ENCODE measurements at regions not wholly inside any gene's neighbourhood (a gene's known extent, or its start where the extent isn't known, plus 50 kb on each side); places are given as distances from the start of the nearest gene placed in this dataset.
"Not testable (repeated sequence)": the region's sequence is repeated elsewhere in the genome, so short reads cannot be mapped to it uniquely, and the experiment has no call there.

DNA sequence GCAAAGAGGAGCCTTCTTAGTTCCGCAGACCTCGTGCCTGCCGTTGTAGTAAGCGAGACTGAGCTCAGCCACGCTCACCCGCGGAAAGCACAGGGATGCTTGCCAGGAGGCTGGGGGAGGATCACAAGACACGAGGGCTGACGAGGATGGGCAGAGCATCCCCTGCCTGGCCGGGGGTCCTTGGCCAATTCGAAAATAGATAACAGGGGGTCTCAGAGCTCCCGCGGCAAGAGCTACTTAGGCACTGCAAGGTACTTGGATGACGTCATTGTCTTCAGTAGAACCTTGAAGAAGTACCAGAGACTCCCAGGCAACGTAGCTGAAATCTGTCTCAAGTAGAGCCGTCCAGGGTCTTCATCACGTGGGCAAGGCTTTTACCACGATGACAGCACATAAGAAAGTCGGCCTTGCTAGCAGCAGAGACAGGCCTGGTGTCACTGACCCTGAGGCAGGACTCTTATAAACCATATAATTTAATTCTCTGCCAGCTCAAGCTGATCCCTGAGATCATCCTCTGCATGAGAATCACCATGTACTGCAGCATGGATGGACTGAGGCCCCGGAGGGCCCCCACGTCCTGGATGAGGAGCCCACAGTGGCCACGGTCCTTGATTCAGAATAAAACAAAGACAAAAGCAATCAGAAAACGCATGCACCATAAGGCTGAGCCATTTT lies 81.9 kb downstream of the TMEM18 start:
- no peak for DNase-seq (ENCODE audit: low read depth in 2 of 2)

DNA sequence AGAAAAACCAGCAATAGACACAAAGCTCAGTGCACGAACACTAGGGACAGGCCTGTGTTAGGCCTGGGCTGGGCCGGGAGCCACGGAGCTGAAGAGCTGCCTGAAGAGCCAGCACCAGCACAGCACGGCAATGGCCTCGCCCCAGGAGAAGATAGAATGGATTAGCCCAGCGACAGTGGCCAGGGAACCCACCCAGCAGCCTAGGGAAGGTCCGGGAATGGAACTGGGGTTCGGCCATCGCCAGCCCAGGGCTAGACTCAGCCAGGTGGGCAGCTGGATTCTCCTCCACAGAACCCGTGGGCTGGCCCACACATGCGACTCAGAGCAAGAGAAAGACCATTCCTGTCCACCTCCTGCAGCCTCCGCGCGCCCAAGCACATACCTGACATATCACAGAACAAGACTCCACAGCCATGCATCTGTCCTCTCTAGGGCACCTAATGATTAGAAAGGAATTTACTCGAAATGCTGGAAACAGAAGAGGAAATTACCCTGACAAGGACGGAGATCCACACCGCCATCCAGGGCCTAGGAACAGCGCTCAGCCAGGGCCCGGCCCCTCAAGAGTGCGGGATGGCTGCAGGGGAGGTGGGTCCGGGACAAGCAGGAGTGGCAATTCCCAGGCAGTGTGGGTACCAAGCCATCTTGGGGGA lies 82.8 kb downstream of the TMEM18 start:
- DNase-seq (ENCODE audit: low read depth in 2 of 2), result no peak

DNA sequence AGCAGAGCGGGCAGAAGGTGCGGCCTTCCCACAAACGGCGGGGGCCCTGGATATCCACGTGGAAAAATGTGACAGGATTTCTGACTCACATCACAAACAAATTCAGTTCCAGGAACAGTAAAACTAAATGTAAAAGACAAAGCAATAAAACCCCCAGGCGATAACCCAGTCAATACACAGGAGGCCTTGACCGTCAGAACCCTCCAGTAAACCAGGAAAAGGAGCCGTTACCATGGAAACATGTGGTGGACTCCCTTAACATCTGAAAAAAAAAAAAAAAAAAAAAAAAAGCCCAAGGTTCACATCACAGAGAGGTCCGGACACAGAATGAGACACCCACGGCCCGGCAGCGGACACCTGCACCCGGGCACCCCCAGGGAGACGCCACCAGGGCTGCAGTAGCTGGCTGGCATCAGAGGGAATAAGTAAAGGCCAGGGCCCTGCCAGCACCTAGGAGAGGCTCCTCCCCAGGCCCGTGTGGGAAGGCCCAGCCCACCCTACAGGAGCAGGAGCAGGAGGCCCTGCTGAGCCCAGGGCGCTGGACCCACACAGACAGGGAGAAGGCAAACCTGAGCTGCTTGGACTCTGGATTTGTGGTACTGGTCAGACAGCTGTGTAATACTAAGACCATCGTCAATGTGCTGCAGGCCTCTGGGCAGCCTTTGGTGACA lies 83.7 kb downstream of the TMEM18 start:
- DNase-seq (ENCODE audit: low read depth in 2 of 2), result no peak

DNA sequence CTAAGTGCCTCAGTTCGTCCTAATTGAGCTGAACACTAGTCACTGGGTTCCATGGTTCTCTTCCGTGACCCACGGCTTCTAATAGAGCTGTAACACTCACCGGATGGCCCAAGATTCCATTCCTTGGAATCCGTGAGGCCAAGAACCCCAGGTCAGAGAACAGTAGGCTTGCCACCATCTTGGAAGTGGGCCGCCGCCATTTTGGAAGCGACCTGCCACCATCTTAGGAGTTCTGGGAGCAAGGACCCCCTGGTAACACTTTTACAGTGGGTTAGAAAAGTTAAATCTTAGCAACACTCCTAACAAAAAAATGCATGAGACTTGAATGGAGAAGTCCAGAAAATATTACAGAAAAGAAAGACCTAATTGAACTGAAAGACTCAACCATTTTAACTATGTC lies 84.5 kb downstream of the TMEM18 start:
- DNase-seq (ENCODE audit: low read depth in 2 of 2), result no peak

DNA sequence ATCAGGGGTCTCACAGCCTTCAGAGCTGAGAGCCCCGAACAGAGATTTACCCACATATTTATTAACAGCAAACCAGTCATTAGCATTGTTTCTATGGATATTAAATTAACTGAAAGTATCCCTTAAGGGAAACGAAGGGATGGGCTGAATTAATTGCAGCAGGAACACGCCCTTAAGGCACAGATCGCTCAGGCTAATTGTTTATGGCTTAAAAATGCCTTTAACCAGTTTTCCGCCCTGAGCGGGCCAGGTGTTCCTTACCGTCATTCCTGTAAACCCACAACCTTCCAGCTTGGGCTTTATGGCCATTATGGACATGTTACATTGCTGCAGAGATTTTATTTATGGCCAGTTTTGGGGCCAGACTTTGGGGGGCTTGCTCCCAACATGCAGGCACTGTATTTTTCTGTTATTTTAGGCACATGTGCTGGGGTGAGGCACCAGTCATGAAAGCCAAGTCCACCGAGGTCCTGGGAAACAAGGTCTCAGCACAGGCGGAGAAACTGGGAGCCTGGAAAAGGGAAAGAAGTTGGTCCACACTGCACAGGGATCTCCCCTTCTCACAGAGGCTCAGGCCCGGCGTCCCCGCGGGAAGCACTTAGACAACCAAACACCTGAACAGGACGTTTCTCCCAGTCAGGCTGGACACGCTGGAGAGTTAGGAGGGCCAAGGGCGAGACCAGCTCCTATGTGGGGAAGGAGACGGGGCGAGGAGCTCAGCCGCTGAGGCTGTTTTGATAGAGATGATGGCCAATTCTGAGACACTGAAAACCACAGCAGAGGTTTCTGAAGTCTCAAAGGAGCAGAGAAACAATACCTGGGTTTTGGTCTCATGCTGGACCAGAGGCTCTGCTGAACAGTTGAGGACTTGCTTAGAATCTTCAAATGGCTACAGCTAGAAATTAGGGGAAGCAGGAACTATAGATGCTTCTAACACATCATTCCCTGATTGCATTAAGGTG lies 86.7 kb downstream of the TMEM18 start:
- DNase-seq (ENCODE audit: low read depth in 2 of 2), result no peak

DNA sequence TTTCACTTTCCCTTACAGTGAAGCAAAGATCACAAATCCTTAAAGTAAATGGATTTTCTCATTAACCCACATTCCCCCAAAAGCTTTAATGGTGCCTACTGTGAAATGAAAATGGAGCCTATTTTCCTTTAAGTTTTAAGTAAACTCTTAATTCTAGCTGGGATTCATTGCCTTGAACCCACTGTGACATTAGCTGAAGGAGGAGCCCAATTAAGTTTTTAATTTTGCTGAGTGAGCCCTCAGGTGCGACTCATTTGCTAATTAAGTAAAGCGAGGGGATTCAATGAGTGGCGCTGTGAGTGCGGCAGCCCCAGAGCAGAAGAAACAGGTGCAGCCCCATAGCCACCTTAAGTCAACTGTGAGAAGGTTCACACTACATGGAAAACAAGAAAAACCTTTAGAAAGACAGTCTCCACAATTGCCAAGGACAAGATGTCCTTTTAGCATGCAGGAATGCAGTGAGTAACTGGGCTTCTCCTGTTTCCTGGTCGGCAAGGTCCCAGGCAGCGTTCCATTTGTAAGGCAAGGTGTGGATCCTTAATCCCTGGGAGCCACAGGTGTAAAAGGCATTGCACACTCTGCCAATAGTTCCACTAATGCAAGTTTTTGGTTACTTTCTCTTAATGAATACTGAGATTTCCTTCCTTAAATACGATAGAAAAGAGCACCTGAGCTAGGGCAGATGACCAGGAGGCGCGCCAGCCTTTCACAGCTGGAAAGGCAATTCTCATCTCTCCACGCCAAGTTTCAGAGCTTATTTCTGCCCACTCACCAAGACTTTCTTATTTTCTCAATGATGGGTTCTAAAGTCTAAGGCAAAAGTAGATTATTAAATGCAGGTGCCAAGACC lies 87.7 kb downstream of the TMEM18 start:
- no peak for DNase-seq (ENCODE audit: low read depth in 2 of 2)

DNA sequence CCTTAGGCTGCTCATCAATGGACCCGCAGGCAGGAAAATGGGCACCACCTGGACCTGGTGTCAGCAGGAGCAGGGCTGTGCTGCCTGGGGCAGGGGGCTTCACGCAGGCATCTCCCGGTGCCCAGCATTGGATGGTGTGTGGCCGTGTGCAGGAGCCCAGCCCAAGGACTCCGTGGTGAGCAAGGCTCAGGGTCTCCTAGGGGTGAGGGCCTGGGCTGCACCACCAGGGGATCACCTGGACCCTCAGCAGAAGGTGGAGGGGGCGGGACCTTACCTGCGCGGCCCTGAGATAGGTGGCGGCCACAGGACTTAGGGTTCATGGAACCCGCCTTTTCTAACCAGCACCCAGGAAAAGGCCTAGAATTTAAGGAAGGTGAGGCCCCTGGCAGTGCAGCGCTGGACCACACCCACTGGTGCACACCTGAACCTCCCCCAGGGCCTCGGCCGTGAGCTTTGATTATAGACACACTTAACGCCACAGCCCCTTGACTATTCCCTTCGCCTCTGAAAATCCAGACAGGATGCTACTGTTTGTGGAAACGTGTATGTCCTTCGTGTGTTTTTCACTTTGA lies 89.0 kb downstream of the TMEM18 start:
- no peak for DNase-seq (ENCODE audit: low read depth in 2 of 2)

DNA sequence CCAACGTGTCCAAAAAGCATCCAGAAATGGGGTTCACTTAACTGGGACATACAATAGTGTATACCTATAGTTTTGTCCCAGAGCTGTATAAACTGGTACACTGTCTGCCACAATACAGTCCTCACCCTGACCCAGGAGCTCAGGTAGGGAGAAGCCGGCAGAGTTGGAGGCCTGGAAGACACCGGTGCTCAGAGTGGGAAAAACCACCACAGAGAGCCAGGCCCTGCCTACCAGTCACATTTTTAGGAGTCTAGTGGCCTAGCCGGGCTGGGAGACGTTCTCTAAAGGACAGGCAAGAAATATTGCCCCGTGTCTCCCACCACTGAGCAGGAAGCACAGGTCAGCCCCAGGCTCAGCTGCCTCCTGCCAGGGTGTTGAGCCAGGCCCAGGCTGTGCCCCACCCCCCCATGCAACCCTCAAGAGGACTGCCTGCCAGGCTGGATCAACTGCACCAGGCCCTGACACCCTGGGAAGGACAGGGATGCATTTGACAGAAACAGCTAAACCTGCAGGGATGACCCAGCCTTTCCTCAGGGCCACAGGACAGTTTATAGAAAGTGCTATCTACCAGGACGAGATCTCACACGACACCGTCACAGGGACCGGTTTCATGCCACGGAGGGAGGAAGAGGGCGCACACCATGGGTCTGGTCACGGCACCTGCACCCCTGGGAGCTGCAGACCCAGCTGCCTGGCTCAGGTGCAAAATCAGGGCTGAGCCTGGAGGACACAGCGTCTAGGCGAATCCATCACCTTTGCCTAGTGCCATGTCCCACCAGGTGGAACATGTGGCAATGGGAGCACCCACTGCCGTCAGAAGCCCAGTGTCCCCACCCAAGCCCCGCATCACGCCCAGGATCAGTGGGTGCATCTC lies 89.9 kb downstream of the TMEM18 start:
- no peak for DNase-seq (ENCODE audit: low read depth in 2 of 2)

DNA sequence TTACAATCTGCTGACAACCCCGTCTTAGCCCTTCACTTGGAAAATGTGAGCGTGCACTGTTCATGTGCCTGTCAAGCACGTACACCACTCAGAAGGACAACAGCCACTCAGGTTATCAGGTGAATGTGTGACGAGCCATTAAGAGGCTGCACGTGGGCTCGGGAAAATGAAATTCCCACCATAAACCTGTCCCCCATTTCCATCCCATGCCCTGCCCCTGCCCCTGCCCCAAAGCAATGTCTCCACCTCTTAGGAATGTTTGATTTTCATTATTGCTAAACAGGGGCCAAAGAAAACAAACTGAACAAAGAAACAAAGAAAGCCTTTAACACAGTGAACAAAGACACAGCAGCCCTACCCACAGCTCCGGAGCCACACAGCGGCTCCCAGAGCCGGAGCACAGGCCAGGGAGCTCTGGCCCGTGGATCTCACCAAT lies 90.5 kb downstream of the TMEM18 start:
- DNase-seq (ENCODE audit: low read depth in 2 of 2), result no peak

DNA sequence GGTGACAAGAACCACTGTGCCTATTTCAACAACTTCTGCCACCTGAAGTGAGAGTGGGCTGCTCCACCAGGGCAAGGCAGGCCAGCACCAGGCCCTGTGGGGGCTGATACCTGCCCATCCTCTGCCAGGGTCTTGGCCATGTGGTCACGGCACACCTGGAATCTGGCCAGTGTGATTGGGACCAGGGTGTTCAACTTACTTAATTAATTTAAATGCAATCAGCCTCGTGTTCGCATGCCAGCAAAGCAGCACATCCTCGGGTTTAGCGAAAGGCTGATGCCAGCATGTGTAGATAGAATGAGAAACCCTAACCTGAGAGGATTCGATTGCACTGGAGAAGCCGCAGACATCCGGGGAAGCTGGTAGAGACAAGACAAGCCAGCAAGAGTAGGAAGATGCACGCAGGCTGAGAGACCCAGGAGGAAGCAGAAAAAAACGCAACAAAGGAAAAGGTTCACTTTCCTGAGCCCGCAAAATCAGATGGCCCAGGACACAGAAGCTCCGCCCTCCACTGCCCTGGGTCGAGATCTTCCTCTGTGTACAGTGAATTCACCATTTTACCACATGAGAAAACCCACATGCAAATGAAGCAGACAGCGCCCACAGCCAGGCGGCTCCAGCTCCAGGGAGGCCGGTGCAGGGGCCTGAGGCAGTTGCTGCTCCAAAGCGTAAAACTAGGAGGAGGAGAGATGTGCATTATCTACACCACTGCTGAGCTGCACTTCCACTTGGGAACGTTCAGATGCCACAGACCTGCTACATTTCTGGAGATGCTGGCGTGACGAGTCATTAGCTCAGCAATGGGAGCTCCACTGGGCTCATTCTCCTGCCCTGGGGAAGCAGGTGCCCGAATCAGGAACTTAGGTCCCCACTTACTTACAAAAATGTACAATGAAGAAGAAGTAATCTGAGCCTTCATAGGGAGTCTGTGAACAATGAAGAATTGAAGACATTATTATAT lies 92.1 kb downstream of the TMEM18 start:
- DNase-seq (ENCODE audit: low read depth in 2 of 2), result peak in 1 of 2 donors; percentile 2

DNA sequence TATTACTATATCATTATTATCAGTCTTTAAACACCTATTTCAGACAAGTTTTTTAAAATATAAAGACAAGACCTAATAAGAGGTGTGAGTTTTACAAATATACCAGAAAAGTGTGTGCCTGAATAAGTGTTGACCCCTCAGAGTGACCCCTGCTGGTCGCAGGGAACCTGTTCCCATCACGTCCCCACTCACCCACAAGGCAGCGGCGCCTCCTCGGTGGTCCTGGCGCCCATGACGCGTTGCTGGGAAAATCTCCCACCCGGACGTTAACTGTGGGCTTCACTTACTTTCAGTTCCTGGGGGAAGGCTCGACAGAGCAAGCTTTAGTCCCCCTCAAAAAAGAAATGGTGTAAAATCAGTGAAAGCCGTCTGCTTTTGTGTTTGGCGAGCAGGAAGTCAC lies 93.5 kb downstream of the TMEM18 start:
- DNase-seq (ENCODE audit: low read depth in 2 of 2), result no peak

DNA sequence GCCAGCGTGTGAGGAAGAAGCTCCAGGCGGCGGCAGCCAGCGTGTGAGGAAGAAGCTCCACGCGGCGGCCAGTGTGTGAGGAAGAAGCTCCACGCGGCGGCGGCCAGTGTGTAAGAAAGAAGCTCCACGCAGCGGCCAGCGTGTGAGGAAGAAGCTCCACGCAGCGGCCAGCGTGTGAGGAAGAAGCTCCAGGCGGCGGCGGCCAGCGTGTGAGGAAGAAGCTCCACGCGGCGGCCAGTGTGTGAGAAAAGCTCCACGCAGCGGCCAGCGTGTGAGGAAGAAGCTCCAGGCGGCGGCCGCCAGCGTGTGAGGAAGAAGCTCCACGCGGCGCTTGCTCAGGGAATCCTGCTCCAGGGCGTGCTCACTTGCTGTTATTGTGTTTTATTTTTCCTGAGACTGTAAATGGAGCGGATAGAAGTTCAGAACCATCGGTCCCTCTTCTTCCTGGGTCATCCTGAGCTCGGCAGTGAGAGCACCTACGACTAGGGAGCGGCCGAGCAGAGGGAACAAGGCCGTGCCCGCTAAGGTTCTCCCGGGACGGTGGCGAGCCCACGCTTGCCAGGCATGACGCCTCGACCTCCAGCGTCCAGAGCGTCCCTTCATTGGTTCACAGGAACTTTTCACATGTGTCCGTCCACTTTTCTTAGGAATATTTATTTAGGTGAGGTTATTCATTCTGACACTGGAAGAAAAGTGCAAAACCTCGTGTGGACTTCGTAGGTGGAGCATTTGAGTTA lies 94.2 kb downstream of the TMEM18 start:
- DNase-seq (ENCODE audit: low read depth in 2 of 2), result no peak

DNA sequence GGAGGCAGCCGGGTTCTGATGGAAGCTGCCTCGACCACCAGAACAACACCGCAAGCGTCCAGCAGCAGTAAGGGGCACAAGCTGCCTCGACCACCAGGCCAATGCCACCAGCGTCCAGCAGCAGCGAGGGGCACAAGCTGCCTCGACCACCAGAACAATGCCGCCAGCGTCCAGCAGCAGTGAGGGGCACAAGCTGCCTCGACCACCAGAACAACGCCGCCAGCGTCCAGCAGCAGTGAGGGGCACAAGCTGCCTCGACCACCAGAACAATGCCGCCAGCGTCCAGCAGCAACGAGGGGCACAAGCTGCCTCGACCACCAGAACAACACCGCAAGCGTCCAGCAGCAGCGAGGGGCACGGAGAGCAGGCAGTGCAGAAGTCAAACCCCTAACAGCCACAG lies 94.9 kb downstream of the TMEM18 start:
- not testable (repeated sequence) for DNase-seq (ENCODE audit: low read depth in 2 of 2)

DNA sequence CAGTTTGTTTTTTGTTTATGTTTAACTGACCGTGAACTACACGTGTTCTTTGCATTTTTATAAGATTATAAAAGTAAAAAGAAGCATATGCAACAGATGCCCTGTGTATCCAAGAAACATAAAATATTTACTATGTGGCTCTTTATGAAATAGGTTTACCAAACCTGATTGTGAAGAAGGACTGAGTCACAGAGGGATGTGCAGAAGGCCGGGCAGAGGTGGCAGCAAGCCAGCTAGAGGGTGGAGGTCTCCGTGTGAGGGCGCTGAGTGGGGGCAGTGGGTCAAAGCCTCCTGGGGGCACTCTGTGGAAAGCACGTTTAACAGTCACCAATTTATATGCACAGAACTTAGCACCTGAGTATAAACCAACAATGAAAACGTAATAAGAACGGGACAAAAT lies 97.2 kb downstream of the TMEM18 start:
- no peak for DNase-seq (ENCODE audit: low read depth in 2 of 2)

DNA sequence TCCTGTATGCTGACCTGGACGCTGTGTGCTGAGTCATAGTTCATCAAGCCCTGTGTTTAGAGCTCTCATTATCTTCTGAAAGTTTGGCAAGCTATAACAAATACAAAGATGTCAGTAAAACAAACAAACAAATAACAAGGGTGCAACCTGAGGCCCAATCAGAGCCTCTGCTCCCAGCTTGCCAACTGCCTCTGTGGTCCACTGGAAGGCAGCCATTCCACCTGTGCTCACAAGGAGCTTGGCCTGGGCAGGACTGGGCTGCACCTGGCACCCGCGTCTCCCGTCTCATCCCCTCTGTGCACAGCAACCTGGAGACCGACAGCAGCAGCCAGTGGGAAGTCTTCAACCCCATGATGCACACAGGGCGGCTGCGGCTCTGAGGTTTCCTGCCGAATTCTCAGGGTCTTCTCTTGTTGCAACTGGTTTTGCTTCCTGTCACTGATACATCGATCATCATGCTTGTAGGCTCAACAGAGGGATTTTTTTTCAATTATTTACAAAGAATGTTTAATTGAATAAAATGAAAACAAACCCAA lies 97.8 kb downstream of the TMEM18 start:
- no peak for DNase-seq (ENCODE audit: low read depth in 2 of 2)

DNA sequence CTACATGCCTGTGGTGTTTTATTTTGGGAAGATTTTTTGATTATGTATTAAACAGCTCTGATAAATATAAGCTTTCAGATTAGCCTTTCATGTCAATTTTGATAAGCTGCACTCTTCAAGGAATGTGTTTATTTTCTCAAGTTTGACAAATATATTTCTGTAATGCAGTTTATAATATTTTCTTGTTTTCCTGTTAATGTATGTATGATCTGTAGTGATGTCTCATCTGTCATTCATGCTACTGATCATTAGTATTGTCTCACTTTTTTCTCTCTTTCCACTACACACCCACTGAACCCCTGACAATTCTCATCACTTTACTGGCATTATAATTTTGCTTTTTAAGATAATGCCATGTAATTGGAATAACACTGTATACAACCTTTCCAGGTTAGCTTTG lies 100.9 kb downstream of the TMEM18 start:
- no peak for DNase-seq (ENCODE audit: low read depth in 2 of 2)

DNA sequence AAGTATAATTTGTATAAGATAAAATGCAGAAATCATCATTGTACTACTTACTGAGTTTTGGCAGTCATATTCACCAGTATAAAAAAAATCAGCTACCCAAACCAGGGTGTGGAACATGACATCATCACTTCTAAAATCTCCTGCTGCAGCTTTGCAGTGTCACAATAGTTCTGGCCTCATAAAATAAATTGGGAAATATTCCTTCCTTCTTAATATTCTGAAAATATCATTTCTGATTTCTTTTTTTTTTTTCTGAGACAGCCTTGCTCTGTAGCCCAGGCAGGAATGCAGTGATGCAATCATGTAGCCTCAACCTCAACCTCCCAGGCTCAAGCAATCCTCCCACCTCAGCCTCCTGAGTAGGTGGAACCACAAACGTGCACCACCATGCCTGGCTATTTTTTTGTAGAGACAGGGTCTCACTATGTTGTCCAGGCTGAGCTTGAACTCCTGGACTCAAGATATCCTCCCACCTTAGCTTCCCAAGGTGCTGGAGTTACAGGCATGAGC lies 101.4 kb downstream of the TMEM18 start:
- no peak for DNase-seq (ENCODE audit: low read depth in 2 of 2)
